Left renal cortex interstitium (tissue), 4 donors: ENCODE measurements at regions not wholly inside any gene's neighbourhood (a gene's known extent, or its start where the extent isn't known, plus 50 kb on each side); places are given as distances from the start of the nearest gene placed in this dataset.
"Not testable (repeated sequence)": the region's sequence is repeated elsewhere in the genome, so short reads cannot be mapped to it uniquely, and the experiment has no call there.

Experiments
- DNase-seq, 4 donors: peaks; one replicate each; pipeline ENCODE4 v3.0.0-alpha.2; 2013; ENCODE audit warnings: low read depth in 4 of 4, low spot score in 2 of 4, missing footprints in 1 of 4

DNA sequence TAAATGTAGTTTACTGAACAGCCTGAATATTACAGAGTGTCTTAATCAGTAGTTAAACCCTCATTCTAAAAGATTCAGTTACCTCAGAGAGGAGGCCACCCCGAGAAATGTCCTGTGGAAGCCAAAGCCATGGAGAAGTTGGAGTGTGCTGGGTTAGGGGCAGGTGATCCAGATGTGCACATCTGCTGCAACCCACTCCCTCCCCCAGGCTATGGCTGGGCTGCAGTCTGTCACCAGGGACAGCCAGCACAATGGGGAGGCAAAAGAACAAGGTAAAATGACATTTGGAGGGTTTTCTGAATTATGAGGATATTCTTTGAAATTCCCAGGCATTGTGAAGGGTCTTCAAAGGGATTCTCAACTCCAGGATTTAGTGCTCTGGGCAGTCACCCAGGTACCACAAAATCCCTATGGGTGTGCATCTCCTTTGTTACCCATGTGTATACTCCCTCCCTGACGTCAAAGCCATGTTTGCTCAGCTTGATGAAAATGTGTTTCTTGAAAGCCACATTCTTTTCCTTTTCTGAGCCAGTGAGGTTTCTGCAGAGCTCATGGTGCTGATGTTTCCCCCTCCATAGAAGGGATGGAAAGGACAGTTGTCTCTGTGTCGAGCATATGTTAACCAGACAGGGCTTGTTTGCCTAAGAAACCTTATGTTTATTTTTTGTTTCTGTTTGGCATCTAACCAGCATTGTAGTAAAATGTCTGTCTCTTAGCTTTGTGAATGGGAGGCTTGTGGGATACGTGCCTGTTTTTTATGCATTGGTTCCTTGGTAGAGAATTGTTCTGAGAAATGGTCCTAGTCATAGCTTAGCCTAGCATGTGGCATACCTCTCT lies 212.3 kb upstream of the TBX18 start:
- no peak for DNase-seq

DNA sequence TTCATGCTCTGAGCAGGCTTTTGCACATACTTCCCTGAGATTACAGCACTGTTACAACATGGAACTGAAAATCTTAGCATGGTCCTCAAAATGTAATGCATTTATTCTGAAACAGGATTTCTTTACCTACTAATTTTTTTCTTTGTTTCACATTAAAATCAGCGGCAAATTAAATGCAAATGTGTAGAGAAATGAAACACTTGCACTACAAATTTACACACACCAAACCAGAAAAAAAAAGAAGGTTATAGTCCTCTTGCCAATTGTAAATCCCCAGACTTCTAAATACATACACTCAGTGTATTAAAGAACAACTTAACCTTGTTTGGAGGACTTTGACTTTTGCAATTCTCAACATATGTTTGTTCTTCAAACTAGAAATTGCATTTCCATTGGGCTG lies 210.9 kb upstream of the TBX18 start:
- DNase-seq = no peak

DNA sequence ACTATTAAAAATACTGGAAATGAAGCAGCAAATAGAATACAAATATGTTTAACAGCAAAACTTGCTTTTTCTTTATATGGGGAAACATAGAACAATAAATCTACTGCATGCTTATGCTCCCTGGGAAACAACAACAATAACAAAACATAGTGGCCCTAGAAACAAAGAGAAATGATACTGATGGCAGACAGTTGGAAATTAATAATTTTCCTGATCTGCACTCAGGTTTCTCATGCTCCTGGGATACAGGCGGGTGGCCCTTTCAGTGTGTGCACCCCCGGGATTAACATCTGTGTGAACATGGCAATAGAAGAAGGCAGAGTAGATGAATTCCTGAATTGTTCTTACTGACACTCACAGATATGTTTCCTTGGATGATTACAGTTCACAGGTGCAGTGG lies 209.2 kb upstream of the TBX18 start:
- DNase-seq = no peak

DNA sequence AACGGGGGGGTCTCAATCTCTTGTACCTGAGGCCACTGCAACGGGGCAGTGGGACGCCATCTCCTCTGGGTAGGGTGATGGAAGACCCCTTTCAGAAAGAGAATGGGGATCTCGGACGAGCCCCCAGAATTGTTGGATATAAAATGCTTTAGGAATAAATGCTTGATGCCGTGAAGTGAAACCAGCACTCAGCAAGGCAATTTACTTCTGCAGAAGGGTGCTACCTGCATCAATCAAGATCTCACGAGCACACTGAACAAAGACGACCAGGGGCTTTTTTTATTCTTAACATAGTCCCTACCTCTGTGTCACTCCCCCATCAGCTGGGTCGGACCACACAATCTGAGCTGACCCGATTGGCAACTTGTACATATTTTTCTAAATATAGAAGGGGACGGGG lies 203.6 kb upstream of the TBX18 start:
- DNase-seq = no peak

DNA sequence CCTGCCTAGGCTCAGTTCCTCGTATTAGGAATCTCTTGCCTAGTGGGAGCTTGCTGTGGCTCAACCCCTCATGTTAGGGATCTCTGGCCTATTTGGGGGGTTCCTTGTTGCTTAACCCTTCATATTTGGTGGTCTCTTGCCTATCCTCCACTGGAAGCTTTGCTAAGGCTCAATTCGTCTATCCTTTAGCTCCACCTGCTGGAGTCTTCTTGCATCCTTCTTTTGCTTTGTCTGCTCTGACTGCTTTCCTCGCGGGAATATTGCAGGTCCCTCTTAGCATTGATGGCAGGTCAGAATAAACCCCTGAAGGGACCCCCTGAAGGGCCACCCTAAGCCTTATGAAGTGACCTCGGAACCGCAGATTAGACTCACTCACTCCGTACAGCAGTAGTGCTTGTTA lies 203.0 kb upstream of the TBX18 start:
- no peak for DNase-seq

DNA sequence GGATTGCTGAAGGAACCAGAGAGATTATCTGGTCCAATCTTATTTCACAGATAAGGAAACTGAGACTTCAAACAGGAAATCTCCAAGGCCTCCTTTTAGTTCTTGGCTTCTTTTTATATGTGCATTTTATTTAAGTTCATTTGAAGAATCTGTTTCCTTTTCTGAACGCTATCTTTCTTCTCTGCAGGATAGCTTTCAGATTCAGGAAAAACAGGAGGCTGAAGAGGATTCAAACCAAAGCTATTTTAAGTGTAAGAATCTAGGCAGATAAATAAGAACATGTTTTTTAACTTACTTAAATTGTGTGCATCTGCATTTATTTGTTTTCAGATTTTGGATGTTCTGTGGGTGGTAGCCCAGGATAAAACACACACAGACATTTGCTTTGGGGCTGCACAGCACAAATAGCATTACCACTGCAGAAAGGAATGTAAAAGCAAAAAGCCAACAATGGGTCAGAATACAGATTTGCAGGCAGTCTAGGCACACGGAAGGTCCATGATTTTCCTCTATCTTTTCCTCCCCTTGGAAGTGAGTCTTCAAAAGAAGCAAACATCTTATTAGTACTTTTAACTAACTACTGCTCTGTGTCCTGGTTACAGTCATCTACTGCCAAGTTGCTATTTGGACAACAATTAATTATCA lies 188.8 kb upstream of the TBX18 start:
- DNase-seq = no peak

DNA sequence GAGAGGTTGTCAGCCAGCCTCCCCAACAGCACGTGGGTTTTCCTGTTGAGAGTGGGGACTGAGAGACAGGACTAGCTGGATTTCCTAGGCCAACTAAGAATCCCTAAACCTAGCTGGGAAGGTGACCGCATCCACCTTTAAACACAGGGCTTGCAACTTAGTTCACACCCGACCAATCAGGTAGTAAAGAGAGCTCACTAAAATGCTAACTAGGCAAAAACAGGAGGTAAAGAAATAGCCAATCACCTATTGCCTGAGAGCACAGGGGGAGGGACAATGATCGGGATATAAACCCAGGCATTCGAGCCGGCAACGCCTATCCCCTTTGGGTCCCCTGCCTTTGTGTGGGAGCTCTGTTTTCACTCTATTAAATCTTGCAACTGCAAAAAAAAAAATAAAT lies 180.5 kb upstream of the TBX18 start:
- not testable (repeated sequence) for DNase-seq

DNA sequence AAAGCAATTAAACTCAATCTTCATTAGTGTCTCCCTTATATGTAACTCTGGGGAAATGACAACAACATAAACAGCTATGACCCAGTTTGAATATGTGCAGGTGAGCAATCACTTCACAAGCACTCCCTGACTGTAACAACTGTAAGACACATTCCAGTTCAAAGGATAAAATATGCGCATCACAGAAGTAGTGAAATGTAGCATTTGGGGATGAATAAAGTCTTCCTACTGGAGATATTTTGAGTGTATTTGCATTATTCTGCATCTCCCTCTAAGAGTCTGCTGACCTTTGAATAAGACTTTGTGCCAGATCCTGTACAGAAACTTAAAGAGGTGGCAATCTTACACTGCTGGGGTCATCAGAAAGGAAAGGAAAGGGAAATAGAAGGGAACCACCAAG lies 179.5 kb upstream of the TBX18 start:
- DNase-seq = no peak

DNA sequence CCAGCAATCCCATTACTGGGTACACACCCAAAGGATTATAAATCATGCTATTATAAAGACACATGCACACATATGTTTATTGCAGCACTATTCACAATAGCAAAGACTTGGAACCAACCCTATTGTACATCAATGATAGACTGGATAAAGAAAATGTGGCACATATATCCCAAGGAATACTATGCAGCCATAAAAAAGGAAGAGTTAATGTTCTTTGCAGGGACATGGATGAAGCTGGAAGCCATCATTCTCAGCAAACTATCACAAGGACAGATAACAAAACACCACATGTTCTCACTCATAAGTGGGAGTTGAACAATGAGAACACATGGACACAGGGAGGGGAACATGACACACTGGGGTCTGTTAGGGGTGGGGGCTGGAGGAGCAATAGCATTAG lies 177.2 kb upstream of the TBX18 start:
- not testable (repeated sequence) for DNase-seq

DNA sequence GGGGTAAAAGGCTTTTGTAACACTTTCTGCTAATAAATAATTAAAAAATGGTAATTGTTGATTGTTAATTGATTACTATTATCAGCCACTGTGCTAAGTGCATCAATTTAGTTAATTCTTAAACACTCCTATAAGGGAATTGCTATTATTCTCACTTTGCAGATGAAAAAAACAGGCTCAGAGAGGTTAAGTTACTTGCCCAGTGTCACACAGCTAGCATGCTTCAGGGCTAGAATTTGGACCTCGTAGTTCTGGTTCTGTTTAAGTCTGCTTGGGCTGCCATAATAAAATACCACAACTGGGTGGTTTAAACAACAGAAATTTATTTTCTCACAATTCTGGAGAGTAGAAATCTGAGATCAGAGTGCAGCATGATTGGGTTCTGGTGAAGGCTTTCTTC lies 164.8 kb upstream of the TBX18 start:
- no peak for DNase-seq

DNA sequence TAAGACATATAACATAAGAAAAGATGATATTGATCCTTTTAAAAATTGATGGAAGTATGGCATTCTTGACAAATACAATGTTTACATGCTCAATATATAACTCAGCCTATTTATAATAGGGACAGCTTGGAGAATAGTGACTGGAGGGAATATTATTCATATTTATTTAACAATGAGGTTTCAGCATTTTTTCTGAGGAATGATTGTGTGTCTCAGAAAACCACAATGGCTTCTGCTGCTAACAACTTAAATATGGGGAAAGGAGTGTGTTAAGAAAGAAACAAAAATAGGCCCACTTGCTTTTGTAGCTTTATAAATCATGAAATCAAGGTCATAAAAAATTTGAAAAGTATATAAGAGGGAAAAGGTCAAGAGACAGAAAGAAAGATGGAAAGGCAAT lies 163.2 kb upstream of the TBX18 start:
- no peak for DNase-seq

DNA sequence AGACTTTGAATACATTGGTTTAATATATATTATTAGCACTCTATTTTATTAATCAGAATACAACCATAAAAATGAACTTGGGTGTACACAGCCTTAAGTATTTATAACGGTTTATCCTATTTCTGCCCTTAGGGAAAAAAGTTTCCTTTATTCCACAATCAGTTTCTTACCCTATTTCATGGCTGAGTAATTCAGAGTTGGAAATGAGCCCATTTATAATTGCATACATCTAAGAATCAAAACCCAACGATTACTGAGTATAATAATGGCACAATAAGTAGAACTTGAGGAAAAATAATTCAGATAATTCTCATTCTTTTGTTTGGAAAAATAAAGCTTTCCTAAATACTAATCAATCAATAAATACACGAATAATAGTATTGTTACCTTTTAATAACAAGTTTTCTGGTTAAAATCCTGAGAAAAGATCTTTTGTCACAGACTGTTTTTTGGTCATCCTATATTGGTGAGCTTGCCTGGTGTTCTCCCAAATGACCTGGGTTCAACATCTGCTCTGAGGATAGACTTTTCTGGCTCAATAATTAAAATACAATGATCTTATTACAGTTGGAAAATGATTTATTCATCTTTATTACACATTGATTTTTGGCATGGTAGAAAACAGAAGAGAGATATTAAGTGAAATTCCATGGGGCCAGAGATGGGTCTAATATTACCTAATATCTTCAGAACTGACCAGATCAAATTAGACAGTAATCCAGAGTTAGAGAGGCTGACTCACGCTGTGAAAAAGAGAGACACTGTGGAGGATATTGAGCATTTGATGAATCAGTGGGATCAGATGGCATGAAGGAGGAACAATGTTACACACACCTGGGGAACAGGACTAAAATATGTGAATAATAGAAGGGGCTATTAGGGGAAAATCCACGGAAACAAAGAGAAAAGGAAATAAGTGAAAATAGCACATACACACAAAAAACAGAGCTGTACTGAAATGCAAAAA lies 162.1 kb upstream of the TBX18 start:
- no peak for DNase-seq

DNA sequence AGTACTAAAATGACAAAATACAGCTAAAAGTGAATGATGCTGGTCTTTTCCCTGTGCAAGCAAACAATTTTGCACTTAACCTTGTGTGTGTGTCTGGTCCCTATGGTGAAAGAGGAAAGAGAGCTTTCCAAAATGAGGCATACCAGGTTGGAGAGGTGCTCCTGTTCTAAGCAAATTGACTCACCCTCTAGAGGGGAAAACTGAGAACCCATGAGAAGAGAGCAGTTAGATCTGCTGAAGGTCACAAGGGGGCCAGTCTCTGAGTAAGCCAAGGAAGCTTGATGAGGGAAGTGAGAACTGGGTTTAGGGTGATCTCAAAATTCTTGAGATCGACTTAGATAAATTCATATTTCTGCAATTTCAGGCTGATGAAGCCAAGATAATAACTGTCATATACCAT lies 157.5 kb upstream of the TBX18 start:
- no peak for DNase-seq

DNA sequence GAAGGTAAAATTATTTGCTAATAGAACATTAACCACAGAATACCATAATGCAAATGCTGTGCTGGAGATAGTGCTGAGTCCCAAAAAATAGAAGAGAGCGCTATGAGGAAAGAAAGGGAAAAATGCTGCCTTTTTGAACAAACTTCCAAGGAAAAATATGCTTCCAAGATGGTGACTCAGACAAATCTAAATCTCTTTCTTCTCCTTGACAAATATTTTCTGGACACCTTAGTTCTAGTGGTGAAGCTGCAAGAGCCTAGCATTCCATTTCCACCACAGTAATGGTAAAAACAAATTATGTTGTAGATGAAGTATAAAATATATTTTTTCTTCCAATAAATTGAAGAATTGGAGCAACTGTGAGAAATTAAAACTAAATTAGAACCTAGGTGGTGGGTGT lies 155.6 kb upstream of the TBX18 start:
- DNase-seq = no peak

DNA sequence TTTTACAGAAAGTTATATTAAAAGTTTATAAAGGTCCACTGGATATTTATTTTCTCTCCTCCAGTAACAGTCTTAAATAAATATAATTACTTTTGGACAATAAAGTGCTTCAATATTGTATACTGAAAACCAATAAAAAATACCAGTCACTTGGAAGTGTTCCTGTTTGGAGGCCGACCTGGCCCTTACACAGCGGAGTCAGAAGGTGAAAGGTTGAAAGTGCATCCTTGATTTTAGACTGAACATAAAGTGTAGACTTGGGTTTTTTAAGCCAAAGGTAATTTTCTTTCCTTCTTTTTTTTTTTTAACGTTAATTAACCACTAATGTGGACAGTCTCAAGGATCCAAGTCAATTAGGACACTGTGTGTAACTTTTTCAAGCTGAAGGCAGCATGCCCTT lies 152.3 kb upstream of the TBX18 start:
- no peak for DNase-seq

DNA sequence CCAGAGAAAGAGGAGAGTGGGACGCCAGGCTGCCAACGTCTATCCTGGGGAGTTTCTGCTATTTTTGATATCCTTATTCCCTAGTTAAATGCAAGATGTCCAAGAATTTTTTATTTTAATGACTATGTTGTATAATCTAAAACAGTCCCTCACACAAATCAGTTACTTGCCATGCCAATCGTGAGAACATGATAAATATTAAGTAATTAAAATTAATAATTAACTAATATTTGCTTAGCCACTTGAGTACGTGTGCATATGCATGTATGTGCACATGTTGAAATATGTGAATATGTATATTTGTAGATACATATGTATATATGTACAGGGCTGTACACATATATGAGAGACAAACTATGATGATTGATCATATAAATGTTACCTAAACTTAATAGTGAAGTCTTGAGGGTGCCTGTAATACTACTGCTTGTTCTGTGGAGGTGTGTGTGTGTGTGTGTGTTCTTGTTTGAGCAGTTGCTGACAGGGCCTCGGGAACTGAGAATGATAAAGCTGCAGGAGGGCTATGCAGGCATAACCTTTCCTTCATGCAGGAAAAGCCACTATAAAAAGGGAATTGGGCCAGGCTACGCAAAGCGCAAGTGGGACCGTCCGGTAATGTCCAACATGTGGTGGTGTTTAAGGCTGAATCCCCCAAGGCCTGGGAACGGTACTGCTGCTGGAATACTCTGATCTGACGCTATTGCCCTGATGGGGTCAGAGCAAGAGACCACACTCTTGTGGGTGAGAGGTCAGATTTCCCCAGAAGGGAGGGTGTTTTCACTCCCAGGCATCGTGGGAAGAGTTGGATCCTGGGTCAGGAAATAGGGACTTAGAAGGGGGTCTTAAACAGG lies 148.3 kb upstream of the TBX18 start:
- DNase-seq = no peak

DNA sequence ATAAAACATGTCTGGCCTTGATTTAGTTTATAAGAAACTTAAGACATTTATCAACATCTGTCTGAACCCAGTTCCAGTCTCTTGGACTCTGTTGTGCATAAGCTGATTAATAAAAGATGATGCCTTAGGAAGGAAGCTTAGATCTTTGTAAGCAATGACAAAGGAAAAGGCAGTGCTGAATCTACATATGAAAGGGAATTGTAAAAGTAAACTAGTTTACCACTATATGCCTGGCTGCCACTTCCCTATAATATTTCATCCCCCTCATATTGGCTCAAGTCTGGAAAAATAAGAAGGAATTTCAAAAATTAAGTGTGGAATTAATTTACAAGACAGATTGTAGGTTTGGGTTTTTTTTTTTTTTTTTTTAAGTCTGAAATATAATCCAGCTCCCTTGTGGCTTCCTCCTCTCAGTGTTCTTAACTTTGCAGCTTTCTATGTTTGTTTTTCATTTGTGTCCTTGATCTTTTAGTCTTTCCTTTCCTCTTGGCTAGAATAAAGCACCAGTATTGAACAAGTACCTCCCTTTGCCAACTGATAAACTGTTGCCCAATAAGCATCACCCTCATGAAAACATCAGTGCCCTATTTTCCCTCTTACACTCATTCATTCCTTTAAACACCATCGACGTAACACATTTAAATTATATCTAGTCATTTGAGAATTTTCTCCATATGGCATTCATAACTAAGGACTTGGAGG lies 146.7 kb upstream of the TBX18 start:
- DNase-seq = no peak

DNA sequence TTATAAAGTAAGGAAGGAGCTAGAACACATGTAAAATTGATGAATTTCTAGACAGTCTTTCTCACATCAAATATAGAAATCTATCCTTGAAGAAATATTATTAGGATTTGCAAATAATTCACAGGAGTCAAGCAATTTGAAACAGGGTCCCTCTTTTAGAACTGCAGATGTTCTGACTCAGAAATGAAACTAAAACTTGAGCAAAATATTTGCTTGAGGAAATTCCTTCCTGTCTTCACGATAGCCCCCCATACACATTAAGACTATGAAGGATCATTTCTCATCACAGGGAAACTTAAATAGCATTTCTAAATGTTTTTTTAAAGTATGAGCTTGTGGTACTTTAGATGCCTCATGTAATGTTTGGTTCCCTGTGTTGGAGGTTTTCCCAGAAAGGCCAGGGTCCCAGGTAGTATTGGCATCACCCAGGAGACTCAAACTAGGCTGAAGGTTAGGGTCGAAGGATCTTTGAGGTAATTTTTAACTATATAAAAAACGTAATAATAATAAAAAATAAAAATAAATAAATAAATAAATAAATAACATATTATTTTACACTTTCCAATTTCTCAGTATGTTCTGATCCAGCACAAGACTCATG lies 144.0 kb upstream of the TBX18 start:
- DNase-seq = no peak

DNA sequence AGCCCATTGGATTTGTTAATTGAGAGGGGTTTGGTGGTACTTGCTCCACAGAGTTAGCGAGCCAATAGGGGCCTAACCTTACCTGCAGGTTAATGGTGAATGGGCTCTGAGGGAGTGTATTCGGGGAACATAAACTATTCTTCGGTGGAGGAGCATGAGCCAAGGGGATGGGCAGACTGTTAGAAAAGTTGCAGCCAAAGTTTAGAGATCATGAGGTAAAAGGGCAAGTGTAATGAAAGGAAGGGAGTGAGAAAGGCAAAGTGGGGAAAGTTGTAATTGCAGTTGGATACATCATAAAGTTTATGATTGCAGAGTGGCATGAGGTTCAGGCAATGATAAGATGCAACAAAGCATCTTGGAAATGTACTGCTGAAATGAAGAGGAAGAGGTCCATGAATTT lies 142.1 kb upstream of the TBX18 start:
- no peak for DNase-seq
